GM19238 (cell line): ENCODE measurements at regions not wholly inside any gene's neighbourhood (a gene's known extent, or its start where the extent isn't known, plus 50 kb on each side); places are given as distances from the start of the nearest gene placed in this dataset.

ENCODE experiments used
- DNase-seq: peaks from one replicate; pipeline ENCODE4 v3.0.0; 2011; ENCODE audit warnings: low spot score; ENCODE audit not compliant: insufficient read length

GRCh38 chr3:72308641-72309040 is 523.7 kb upstream of the PROK2 start:
- no peak for DNase-seq

- DNase-seq: no peak
Measured at GRCh38 chr3:72307438-72308115, 522.6 kb upstream of the PROK2 start.

- no peak for DNase-seq
Measured at GRCh38 chr3:72306800-72307341, 521.9 kb upstream of the PROK2 start.

GRCh38 chr3:72303926-72304325 is 519.0 kb upstream of the PROK2 start:
- DNase-seq: no peak

GRCh38 chr3:72301779-72302178 is 516.8 kb upstream of the PROK2 start:
- no peak for DNase-seq

GRCh38 chr3:72300621-72301020 is 515.7 kb upstream of the PROK2 start:
- DNase-seq: no peak

- DNase-seq: no peak
Measured at GRCh38 chr3:72299823-72300222, 514.9 kb upstream of the PROK2 start.

- DNase-seq: no peak
Measured at GRCh38 chr3:72299321-72299802, 514.4 kb upstream of the PROK2 start.

- no peak for DNase-seq
Measured at GRCh38 chr3:72298201-72299152, 513.5 kb upstream of the PROK2 start.

- DNase-seq: no peak
Measured at GRCh38 chr3:72297481-72297880, 512.5 kb upstream of the PROK2 start.

- DNase-seq: no peak
Measured at GRCh38 chr3:72296477-72297111, 511.6 kb upstream of the PROK2 start.

- no peak for DNase-seq
Measured at GRCh38 chr3:72295962-72296450, 511.1 kb upstream of the PROK2 start.

GRCh38 chr3:72295276-72295961 is 510.5 kb upstream of the PROK2 start:
- no peak for DNase-seq

GRCh38 chr3:72290859-72291638 is 506.1 kb upstream of the PROK2 start:
- no peak for DNase-seq

GRCh38 chr3:72289692-72290071 is 504.7 kb upstream of the PROK2 start:
- no peak for DNase-seq

GRCh38 chr3:72288955-72289691 is 504.2 kb upstream of the PROK2 start:
- DNase-seq: no peak

GRCh38 chr3:72287956-72288355 is 503.0 kb upstream of the PROK2 start:
- no peak for DNase-seq

GRCh38 chr3:72285502-72285901 is 500.6 kb upstream of the PROK2 start:
- DNase-seq: no peak

- DNase-seq: no peak
Measured at GRCh38 chr3:72284471-72284870, 499.5 kb upstream of the PROK2 start.
